Stimulated activated naive B cell treated with anti-CD40 and anti-IgM and Interleukin-4, amounts not matched to agents 10 μg/mL and 1 μg/mL and 100 μg/mL, for 72 hours (primary cell): ENCODE measurements at regions not wholly inside any gene's neighbourhood (a gene's known extent, or its start where the extent isn't known, plus 50 kb on each side); places are given as distances from the start of the nearest gene placed in this dataset.

ENCODE experiments used
- ATAC-seq, 2 donors: fragments of 150-1000 bp; cut with Tn5 transposase; replicated peaks; 2 replicates each; pipeline ENCODE4 v1.10.0; 2021; ENCODE audit warnings: moderate library complexity in 1 of 2
- DNase-seq: peaks from one replicate; pipeline ENCODE4 v3.0.0; 2021
- H3K27ac Mint-ChIP-seq: one replicate; pipeline ENCODE4 v1.8.0; 2022; ENCODE audit warnings: mild to moderate bottlenecking, mixed read lengths
- H3K27me3 Mint-ChIP-seq, 2 donors: one replicate each; pipeline ENCODE4 v1.8.0; 2022; ENCODE audit warnings: mixed read lengths in 2 of 2
- H3K36me3 Mint-ChIP-seq, 2 donors: one replicate each; pipeline ENCODE4 v1.8.0; 2022; ENCODE audit warnings: mixed read lengths in 2 of 2, mild to moderate bottlenecking in 1 of 2
- H3K4me1 Mint-ChIP-seq, 2 donors: one replicate each; pipeline ENCODE4 v1.8.0; 2022; ENCODE audit warnings: mixed read lengths in 2 of 2, mild to moderate bottlenecking in 1 of 2
- H3K4me3 Mint-ChIP-seq, 2 donors: one replicate each; pipeline ENCODE4 v1.8.0; 2022; ENCODE audit warnings: mild to moderate bottlenecking in 2 of 2, mixed read lengths in 2 of 2, moderate library complexity in 1 of 2
- H3K9me3 Mint-ChIP-seq, 2 donors: one replicate each; pipeline ENCODE4 v1.8.0; 2022; ENCODE audit warnings: mixed read lengths in 2 of 2, mild to moderate bottlenecking in 1 of 2

DNA sequence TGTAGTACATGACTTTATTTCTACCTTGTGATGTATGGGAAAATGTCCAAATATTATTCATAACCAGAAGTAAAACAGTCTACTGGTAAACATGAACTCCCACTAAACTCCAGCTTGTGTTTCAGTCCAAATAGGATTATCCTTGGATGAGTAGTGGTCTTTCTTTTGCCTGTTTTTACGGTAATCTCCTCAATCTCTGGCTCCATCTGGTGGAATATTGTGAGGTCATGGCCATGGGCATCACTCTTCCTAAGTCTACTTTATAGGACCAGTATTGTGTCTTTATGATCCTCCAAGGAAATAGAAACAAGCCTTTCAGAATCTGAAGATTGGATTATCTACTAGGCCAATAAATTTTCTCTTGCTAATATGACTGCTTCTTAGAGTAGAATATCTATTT lies 505.0 kb downstream of the BMP2 start:
- H3K27ac Mint-ChIP-seq = no peak overlapping the region
- H3K4me3 Mint-ChIP-seq = no peak overlapping the region
- H3K9me3 Mint-ChIP-seq = peaks cover 0 to 9% of the 10 kb centered on the region in 2 donors
- ATAC-seq = no peak
- no peaks in the 10 kb centered on the region for H3K36me3 Mint-ChIP-seq
- no peak for DNase-seq
- no peaks in the 10 kb centered on the region for H3K4me1 Mint-ChIP-seq
- H3K27me3 Mint-ChIP-seq = peaks cover 0 to 12% of the 10 kb centered on the region in 2 donors

- Mint-ChIP-seq H3K9me3 (peaks cover 0 to 8% of the 10 kb centered on the region in 2 donors), H3K4me1 (no peaks in the 10 kb centered on the region), H3K27me3 (peaks cover 0 to 12% of the 10 kb centered on the region in 2 donors), H3K27ac (no peak overlapping the region), H3K4me3 (no peak overlapping the region), H3K36me3 (no peaks in the 10 kb centered on the region)
- ATAC-seq (no peak), DNase-seq (no peak)
Observed at GRCh38 chr20:7274870-7275269, 507.4 kb downstream of the BMP2 start.

DNA sequence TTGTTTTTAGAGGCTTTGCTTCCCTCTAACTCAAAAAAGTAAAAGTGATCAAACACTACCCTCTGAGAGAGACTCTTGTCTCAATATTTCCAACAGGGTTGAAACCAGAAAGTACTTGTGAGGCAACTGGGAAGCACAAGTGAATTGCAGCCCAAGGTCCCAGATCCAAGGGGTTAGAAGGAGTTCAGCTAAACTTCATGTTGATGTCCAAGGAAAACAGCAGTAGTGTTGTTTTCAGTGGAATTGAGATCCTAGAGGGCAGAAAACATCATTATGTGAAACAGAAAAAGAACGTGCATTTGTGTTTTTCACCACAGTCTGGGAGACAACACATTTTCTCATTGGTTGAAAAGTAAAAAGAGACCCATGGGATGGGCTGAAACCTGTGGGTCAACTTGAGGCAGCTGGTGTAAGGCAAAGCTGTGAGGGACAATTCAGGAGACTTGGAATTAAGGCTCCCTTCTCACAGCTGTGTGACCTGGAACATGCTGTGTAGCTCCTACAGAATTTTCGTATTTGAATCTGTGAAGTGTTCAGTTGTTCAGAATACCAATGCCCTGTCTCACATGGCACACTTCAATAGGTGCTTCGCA lies 508.3 kb downstream of the BMP2 start:
- Mint-ChIP-seq H3K27ac (no peak overlapping the region), H3K4me3 (no peak overlapping the region), H3K9me3 (peaks cover 0 to 8% of the 10 kb centered on the region in 2 donors), H3K36me3 (no peaks in the 10 kb centered on the region), H3K4me1 (no peaks in the 10 kb centered on the region), H3K27me3 (peaks cover 0 to 12% of the 10 kb centered on the region in 2 donors)
- no peak for DNase-seq
- ATAC-seq = no peak

GRCh38 chr20:7285918-7286556 lies 518.6 kb downstream of the BMP2 start:
- H3K27ac Mint-ChIP-seq = no peak overlapping the region
- ATAC-seq (peak in 1 of 2 donors; percentile 55), DNase-seq (peak; percentile 1)
- no peaks in the 10 kb centered on the region for H3K36me3 Mint-ChIP-seq
- no peak overlapping the region for H3K4me3 Mint-ChIP-seq
- H3K9me3 Mint-ChIP-seq = peaks cover 0 to 1% of the 10 kb centered on the region in 2 donors
- peaks cover 0 to 3% of the 10 kb centered on the region in 2 donors for H3K27me3 Mint-ChIP-seq
- no peaks in the 10 kb centered on the region for H3K4me1 Mint-ChIP-seq

GRCh38 chr20:7291323-7291943 lies 523.9 kb downstream of the BMP2 start:
- peaks cover 0 to 3% of the 10 kb centered on the region in 2 donors for H3K27me3 Mint-ChIP-seq
- no peaks in the 10 kb centered on the region for H3K36me3 Mint-ChIP-seq
- H3K9me3 Mint-ChIP-seq = peaks cover 0 to 1% of the 10 kb centered on the region in 2 donors
- no peak for ATAC-seq
- no peak overlapping the region for H3K4me3 Mint-ChIP-seq
- no peaks in the 10 kb centered on the region for H3K4me1 Mint-ChIP-seq
- DNase-seq = no peak
- no peak overlapping the region for H3K27ac Mint-ChIP-seq

GRCh38 chr20:7291946-7292345 lies 524.5 kb downstream of the BMP2 start:
- H3K4me3 Mint-ChIP-seq = no peak overlapping the region
- no peak overlapping the region for H3K27ac Mint-ChIP-seq
- peaks cover 0 to 1% of the 10 kb centered on the region in 2 donors for H3K9me3 Mint-ChIP-seq
- ATAC-seq = no peak
- no peak for DNase-seq
- H3K36me3 Mint-ChIP-seq = no peaks in the 10 kb centered on the region
- no peaks in the 10 kb centered on the region for H3K4me1 Mint-ChIP-seq
- peaks cover 0 to 3% of the 10 kb centered on the region in 2 donors for H3K27me3 Mint-ChIP-seq

DNA sequence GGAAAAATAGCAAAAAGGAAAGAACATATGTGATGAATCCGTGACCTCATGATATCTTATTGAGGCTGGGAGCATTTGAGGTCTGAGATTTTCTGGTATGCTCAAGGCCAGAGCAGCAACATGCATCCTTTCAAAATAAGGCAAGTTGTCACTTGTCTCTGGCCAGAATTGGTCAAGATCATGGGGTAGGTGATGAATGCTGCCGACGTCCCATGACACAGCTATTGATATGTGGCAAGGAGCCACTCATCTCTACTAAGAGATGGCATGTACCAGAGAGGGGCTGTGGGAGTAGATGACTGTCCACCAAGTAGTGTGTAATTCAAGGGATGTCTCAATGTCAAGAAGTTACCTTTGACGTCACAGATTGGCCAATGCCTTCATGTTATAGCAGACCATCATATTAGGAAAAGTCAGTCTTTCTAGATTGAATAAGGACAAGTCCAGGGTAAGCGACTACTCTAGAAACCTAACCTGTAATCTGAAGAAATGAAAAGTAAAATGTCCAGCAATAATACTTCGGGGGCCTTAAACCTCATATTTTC lies 527.4 kb downstream of the BMP2 start:
- no peaks in the 10 kb centered on the region for H3K27me3 Mint-ChIP-seq
- DNase-seq (no peak), ATAC-seq (no peak)
- H3K27ac Mint-ChIP-seq = no peak overlapping the region
- peaks cover 1 to 4% of the 10 kb centered on the region in 2 donors for H3K9me3 Mint-ChIP-seq
- H3K4me3 Mint-ChIP-seq = no peak overlapping the region
- no peaks in the 10 kb centered on the region for H3K4me1 Mint-ChIP-seq
- no peaks in the 10 kb centered on the region for H3K36me3 Mint-ChIP-seq

DNA sequence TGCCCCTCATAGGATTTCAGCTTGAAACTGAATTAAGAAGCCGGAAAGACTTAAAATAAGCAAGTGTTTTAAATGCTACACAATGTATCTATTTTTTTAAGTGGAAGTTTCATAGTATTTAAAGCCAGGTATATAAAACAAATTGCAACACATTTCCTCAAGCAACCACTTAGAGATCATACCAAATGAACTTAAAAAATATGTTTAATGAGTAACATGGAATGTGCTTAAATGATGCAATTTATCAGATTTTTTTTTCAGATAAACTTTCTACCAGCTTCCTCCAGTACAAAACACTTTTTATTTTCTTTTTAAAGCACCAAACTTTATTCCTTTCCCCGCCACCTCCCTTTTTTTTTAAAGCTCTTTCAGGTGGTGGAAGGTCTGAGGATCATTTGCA lies 534.3 kb downstream of the BMP2 start:
- DNase-seq (no peak), ATAC-seq (no peak)
- H3K4me3 Mint-ChIP-seq = no peak overlapping the region
- no peak overlapping the region for H3K27ac Mint-ChIP-seq
- H3K4me1 Mint-ChIP-seq = no peaks in the 10 kb centered on the region
- H3K9me3 Mint-ChIP-seq = peaks cover 2 to 4% of the 10 kb centered on the region in 2 donors
- no peaks in the 10 kb centered on the region for H3K36me3 Mint-ChIP-seq
- H3K27me3 Mint-ChIP-seq = peaks cover 0 to 6% of the 10 kb centered on the region in 2 donors

DNA sequence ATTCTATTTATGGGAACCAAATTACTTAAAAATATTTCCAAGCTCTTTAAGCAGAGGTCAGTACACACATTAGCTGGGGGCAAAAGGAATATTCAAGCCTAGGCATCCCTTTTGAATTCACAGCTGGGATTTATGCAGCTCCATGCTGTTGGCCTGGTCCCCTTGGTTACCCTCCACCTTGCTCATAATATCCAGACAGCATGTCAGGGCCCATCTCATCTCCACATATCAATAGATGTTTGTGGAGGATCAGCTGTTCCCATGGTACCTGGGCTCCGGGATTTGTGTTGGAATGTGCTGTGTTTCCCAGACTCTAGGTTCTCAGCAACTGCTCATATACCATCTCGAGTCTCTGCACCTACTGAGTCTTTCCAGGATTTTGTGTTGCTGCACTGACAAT lies 534.8 kb downstream of the BMP2 start:
- DNase-seq (no peak), ATAC-seq (no peak)
- Mint-ChIP-seq H3K27ac (no peak overlapping the region), H3K4me3 (no peak overlapping the region), H3K4me1 (no peaks in the 10 kb centered on the region), H3K36me3 (no peaks in the 10 kb centered on the region), H3K27me3 (peaks cover 0 to 6% of the 10 kb centered on the region in 2 donors), H3K9me3 (peaks cover 2 to 3% of the 10 kb centered on the region in 2 donors)

GRCh38 chr20:7305976-7306375 lies 538.5 kb downstream of the BMP2 start:
- H3K9me3 Mint-ChIP-seq = no peaks in the 10 kb centered on the region
- ATAC-seq = no peak
- no peaks in the 10 kb centered on the region for H3K4me1 Mint-ChIP-seq
- no peaks in the 10 kb centered on the region for H3K36me3 Mint-ChIP-seq
- peaks cover 0 to 6% of the 10 kb centered on the region in 2 donors for H3K27me3 Mint-ChIP-seq
- DNase-seq = no peak
- H3K27ac Mint-ChIP-seq = no peak overlapping the region
- no peak overlapping the region for H3K4me3 Mint-ChIP-seq

DNA sequence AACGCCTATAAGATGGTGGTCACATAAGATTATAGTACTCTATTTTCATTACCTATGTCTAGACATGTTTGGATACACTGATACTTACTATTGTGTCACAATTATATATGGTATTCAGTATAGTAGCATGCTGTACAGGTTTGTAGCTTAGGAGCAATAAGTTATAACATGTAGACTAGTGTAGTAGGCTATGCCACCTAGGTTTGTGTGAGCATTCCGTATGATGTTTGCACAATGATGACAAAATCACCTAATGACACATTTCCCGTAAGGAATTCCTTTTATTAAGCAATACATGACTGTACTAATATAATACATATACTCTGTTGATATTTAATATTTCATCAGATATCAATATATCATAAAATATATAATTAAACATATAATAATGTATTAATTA lies 540.7 kb downstream of the BMP2 start:
- Mint-ChIP-seq H3K27ac (no peak overlapping the region), H3K9me3 (no peaks in the 10 kb centered on the region), H3K36me3 (no peaks in the 10 kb centered on the region), H3K27me3 (peaks cover 0 to 6% of the 10 kb centered on the region in 2 donors), H3K4me1 (no peaks in the 10 kb centered on the region), H3K4me3 (no peak overlapping the region)
- DNase-seq = no peak
- ATAC-seq = no peak

DNA sequence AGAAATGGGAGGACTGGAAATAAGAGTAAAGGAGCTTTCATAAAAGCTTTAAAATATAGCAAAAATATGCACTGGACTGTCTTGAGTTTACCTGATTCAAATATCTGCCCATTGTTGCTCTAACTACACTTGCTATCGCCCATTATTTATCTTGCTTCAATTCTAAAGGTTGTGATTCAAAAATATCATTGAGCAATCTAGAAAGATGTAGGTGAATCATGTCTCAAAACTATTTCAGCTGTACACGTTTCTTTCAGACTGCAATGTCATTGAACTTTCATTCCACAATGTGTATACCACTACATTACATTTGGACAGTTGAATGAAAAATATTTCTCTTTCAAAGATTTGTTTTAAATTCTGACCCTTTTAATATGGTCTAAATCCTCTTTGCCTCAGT lies 545.6 kb downstream of the BMP2 start:
- Mint-ChIP-seq H3K9me3 (peaks cover 0 to 4% of the 10 kb centered on the region in 2 donors), H3K4me1 (no peaks in the 10 kb centered on the region), H3K4me3 (no peak overlapping the region), H3K36me3 (no peaks in the 10 kb centered on the region), H3K27me3 (no peaks in the 10 kb centered on the region), H3K27ac (no peak overlapping the region)
- ATAC-seq = no peak
- no peak for DNase-seq

DNA sequence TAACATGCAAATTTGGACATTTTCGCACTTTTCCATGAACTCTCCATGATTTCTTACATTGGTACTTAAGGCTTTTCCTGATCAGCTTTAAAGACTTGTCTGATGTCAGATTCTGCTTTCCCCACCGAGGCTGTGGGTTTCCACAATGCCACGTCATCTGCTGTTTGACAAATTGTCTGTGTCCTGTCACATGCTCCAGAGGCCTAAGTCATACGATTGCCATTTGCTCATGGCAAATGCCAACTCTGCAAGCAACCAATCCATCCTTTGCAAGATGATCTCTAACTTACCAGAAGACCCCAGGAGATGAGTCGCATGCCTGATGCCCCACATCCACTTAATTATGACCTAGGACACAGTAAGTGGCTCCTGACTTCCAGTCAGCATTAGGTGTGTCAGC lies 556.5 kb downstream of the BMP2 start:
- H3K4me1 Mint-ChIP-seq = no peaks in the 10 kb centered on the region
- ATAC-seq = no peak
- no peaks in the 10 kb centered on the region for H3K36me3 Mint-ChIP-seq
- no peaks in the 10 kb centered on the region for H3K27me3 Mint-ChIP-seq
- DNase-seq = no peak
- H3K9me3 Mint-ChIP-seq = peaks cover 3 to 4% of the 10 kb centered on the region in 2 donors
- H3K4me3 Mint-ChIP-seq = no peak overlapping the region
- no peak overlapping the region for H3K27ac Mint-ChIP-seq

- no peak overlapping the region for H3K4me3 Mint-ChIP-seq
- H3K27ac Mint-ChIP-seq = no peak overlapping the region
- H3K36me3 Mint-ChIP-seq = no peaks in the 10 kb centered on the region
- peaks cover 0 to 5% of the 10 kb centered on the region in 2 donors for H3K9me3 Mint-ChIP-seq
- no peaks in the 10 kb centered on the region for H3K4me1 Mint-ChIP-seq
- DNase-seq (no peak), ATAC-seq (no peak)
- H3K27me3 Mint-ChIP-seq = no peaks in the 10 kb centered on the region
Observed at GRCh38 chr20:7327810-7328209, 560.3 kb downstream of the BMP2 start.

- no peak for ATAC-seq
- Mint-ChIP-seq H3K4me1 (no peaks in the 10 kb centered on the region), H3K4me3 (no peak overlapping the region), H3K36me3 (no peaks in the 10 kb centered on the region), H3K27me3 (no peaks in the 10 kb centered on the region), H3K27ac (no peak overlapping the region), H3K9me3 (peaks cover 0 to 8% of the 10 kb centered on the region in 2 donors)
- no peak for DNase-seq
Observed at GRCh38 chr20:7330850-7331249, 563.4 kb downstream of the BMP2 start.
